Nephron progenitor cell (in vitro differentiated cells): ENCODE measurements at regions not wholly inside any gene's neighbourhood (a gene's known extent, or its start where the extent isn't known, plus 50 kb on each side); places are given as distances from the start of the nearest gene placed in this dataset.

ENCODE experiments used
- DNase-seq: peaks from one replicate; pipeline ENCODE4 v3.0.0; 2021
- H3K27ac Mint-ChIP-seq: 2 replicates; pipeline ENCODE4 v1.8.0; 2021; ENCODE audit warnings: mild to moderate bottlenecking, moderate library complexity, mixed read lengths
- H3K27me3 Mint-ChIP-seq: 2 replicates; pipeline ENCODE4 v1.8.0; 2021; ENCODE audit warnings: mild to moderate bottlenecking, low read depth, mixed read lengths; ENCODE audit not compliant: poor library complexity
- H3K36me3 Mint-ChIP-seq: 2 replicates; pipeline ENCODE4 v1.8.0; 2021; ENCODE audit warnings: low read depth, mixed read lengths
- H3K4me1 Mint-ChIP-seq: 2 replicates; pipeline ENCODE4 v1.8.0; 2021; ENCODE audit warnings: mixed read lengths
- H3K4me3 Mint-ChIP-seq: 2 replicates; pipeline ENCODE4 v1.8.0; 2021; ENCODE audit warnings: mild to moderate bottlenecking, moderate library complexity, mixed read lengths
- H3K9me3 Mint-ChIP-seq: 2 replicates; pipeline ENCODE4 v1.8.0; 2021; ENCODE audit warnings: mild to moderate bottlenecking, moderate library complexity, mixed read lengths
- CTCF ChIP-seq: fragments of 200-600 bp; sonication (generic); IDR thresholded peaks from 2 replicates; pipeline ENCODE4 v1.5.0; 2021; ENCODE audit warnings: antibody characterized with exemption

GRCh38 chr7:130996205-130996832 is 262.3 kb upstream of the KLF14 start:
- Mint-ChIP-seq H3K27me3 (no peaks in the 10 kb centered on the region), H3K36me3 (no peaks in the 10 kb centered on the region), H3K4me3 (no peak overlapping the region), H3K9me3 (no peaks in the 10 kb centered on the region), H3K4me1 (peaks cover 70% of the 10 kb centered on the region), H3K27ac (no peak overlapping the region)
- TF ChIP-seq CTCF, result no peak
- DNase-seq, result no peak

GRCh38 chr7:130996833-130997231 is 262.8 kb upstream of the KLF14 start:
- Mint-ChIP-seq H3K9me3 (no peaks in the 10 kb centered on the region), H3K36me3 (no peaks in the 10 kb centered on the region), H3K4me3 (no peak overlapping the region), H3K27ac (peak overlapping the region; percentile 70), H3K4me1 (peaks cover 70% of the 10 kb centered on the region), H3K27me3 (no peaks in the 10 kb centered on the region)
- no peak for TF ChIP-seq CTCF
- DNase-seq, result no peak

GRCh38 chr7:130998993-130999602 is 265.1 kb upstream of the KLF14 start:
- peaks cover 60% of the 10 kb centered on the region for H3K4me1 Mint-ChIP-seq
- peaks cover 6% of the 10 kb centered on the region for H3K9me3 Mint-ChIP-seq
- no peak for DNase-seq

GRCh38 chr7:130999926-131000325 is 265.9 kb upstream of the KLF14 start:
- TF ChIP-seq CTCF, result no peak
- H3K4me3 Mint-ChIP-seq, result no peak overlapping the region
- no peaks in the 10 kb centered on the region for H3K36me3 Mint-ChIP-seq
- peaks cover 52% of the 10 kb centered on the region for H3K4me1 Mint-ChIP-seq
- DNase-seq, result no peak
- no peaks in the 10 kb centered on the region for H3K27me3 Mint-ChIP-seq
- peak overlapping the region; percentile 50 for H3K27ac Mint-ChIP-seq
- peaks cover 6% of the 10 kb centered on the region for H3K9me3 Mint-ChIP-seq

More at GRCh38 chr7:130998993-130999602, 265.1 kb upstream of the KLF14 start:
- TF ChIP-seq CTCF, result no peak
- Mint-ChIP-seq H3K27ac (no peak overlapping the region), H3K36me3 (no peaks in the 10 kb centered on the region), H3K4me3 (no peak overlapping the region), H3K27me3 (no peaks in the 10 kb centered on the region)

GRCh38 chr7:131000389-131000788 is 266.4 kb upstream of the KLF14 start:
- no peak overlapping the region for H3K4me3 Mint-ChIP-seq
- H3K4me1 Mint-ChIP-seq, result peaks cover 48% of the 10 kb centered on the region
- no peak for TF ChIP-seq CTCF
- peak overlapping the region; percentile 50 for H3K27ac Mint-ChIP-seq
- no peaks in the 10 kb centered on the region for H3K36me3 Mint-ChIP-seq
- DNase-seq, result no peak
- no peaks in the 10 kb centered on the region for H3K27me3 Mint-ChIP-seq
- peaks cover 6% of the 10 kb centered on the region for H3K9me3 Mint-ChIP-seq

- H3K27ac Mint-ChIP-seq, result no peak overlapping the region
- no peak overlapping the region for H3K4me3 Mint-ChIP-seq
- TF ChIP-seq CTCF, result no peak
- no peak for DNase-seq
- H3K36me3 Mint-ChIP-seq, result no peaks in the 10 kb centered on the region
- H3K9me3 Mint-ChIP-seq, result peaks cover 6% of the 10 kb centered on the region
- no peaks in the 10 kb centered on the region for H3K27me3 Mint-ChIP-seq
- H3K4me1 Mint-ChIP-seq, result peaks cover 43% of the 10 kb centered on the region
These were observed 266.9 kb upstream of the KLF14 start for GRCh38 chr7:131000873-131001272.
